HG02938 (cell line): ENCODE measurements at regions not wholly inside any gene's neighbourhood (a gene's known extent, or its start where the extent isn't known, plus 50 kb on each side); places are given as distances from the start of the nearest gene placed in this dataset.
A peak's percentile ranks its signal among the peaks of the same experiment; 100 is the strongest.

Source experiments
- ATAC-seq: cut with Tn5 transposase; IDR thresholded peaks from one replicate; pipeline ENCODE4 v1.9.1; 2021; ENCODE audit warnings: mild to moderate bottlenecking, moderate library complexity; ENCODE audit not compliant: unreplicated experiment

GRCh38 chr2:18427762-18428161 lies 132.7 kb downstream of the RDH14 start:
- no peak for ATAC-seq

GRCh38 chr2:18426174-18426573 lies 134.3 kb downstream of the RDH14 start:
- ATAC-seq, result no peak

GRCh38 chr2:18425210-18425703 lies 135.2 kb downstream of the RDH14 start:
- ATAC-seq, result no peak

GRCh38 chr2:18423636-18424035 lies 136.8 kb downstream of the RDH14 start:
- ATAC-seq, result no peak

GRCh38 chr2:18422432-18423165 lies 137.9 kb downstream of the RDH14 start:
- ATAC-seq, result no peak

- ATAC-seq, result no peak
These were observed 146.6 kb downstream of the RDH14 start for GRCh38 chr2:18413676-18414396.

GRCh38 chr2:18412980-18413675 lies 147.3 kb downstream of the RDH14 start:
- ATAC-seq, result no peak

- ATAC-seq, result no peak
These were observed 148.8 kb downstream of the RDH14 start for GRCh38 chr2:18411626-18412025.

- ATAC-seq, result no peak
These were observed 149.9 kb downstream of the RDH14 start for GRCh38 chr2:18410543-18410942.

- no peak for ATAC-seq
These were observed 151.8 kb downstream of the RDH14 start for GRCh38 chr2:18408638-18409037.

- no peak for ATAC-seq
These were observed 154.2 kb downstream of the RDH14 start for GRCh38 chr2:18406219-18406618.

- ATAC-seq, result no peak
These were observed 155.7 kb downstream of the RDH14 start for GRCh38 chr2:18404708-18405107.

- no peak for ATAC-seq
These were observed 156.4 kb downstream of the RDH14 start for GRCh38 chr2:18403921-18404522.

- no peak for ATAC-seq
These were observed 157.6 kb downstream of the RDH14 start for GRCh38 chr2:18402831-18403230.

- ATAC-seq, result no peak
These were observed 159.0 kb downstream of the RDH14 start for GRCh38 chr2:18401471-18401870.

- ATAC-seq, result no peak
These were observed 160.9 kb downstream of the RDH14 start for GRCh38 chr2:18399601-18400000.

- no peak for ATAC-seq
These were observed 161.6 kb downstream of the RDH14 start for GRCh38 chr2:18398833-18399232.

- ATAC-seq, result no peak
These were observed 164.0 kb downstream of the RDH14 start for GRCh38 chr2:18396329-18397010.

GRCh38 chr2:18395555-18395954 lies 164.9 kb downstream of the RDH14 start:
- no peak for ATAC-seq

- ATAC-seq, result peak; percentile 87
These were observed 172.8 kb downstream of the RDH14 start for GRCh38 chr2:18387441-18388206.
